ENCODE measurements at regions not wholly inside any gene's neighbourhood (a gene's known extent, or its start where the extent isn't known, plus 50 kb on each side); places are given as distances from the start of the nearest gene placed in this dataset.

DNA sequence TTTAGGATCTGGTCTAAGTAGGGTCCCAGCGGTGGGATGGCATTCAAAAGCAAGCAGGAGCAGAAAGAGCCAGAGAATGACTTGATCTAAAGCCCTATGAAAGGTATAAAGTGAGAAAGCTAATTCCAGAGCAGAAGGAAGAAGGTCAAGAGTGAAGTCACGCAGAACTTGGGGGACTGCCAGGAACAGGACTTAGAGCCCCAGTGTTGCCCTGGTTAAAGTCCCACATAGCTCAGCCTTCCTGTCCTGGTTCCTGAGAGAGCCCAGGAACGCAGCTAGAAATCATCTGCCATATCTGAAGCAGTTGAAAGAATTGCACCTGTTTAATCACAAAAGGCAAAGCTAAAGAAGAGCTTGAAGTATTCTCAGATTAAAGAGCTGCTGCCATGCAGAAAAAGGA lies 160.6 kb upstream of the ATP1B1 start:
- no peaks in the 10 kb centered on the region for H3K4me1 ChIP-seq
- no peaks in the 10 kb centered on the region for H3K9me3 ChIP-seq
- 49% methylated on average over 3 of the region's 3 CpGs for WGBS (ENCODE audit: missing lambda C conversion rate)
- ChIA-PET POLR2A (no interaction called here), CTCF (interaction anchor here (1.3 kb wide), 2 partner anchors 26 to 163 kb away, joined by 3 read pairs; no protein-coding TSS in a partner anchor)
- H3K4me2 ChIP-seq: no peak overlapping the region
- DNase-seq (ENCODE audit: low read depth in 1 of 2, low spot score in 1 of 2) (no peak), FAIRE-seq (no peak), ATAC-seq (no peak)
- no peak overlapping the region for H3K27ac ChIP-seq
- no peak overlapping the region for H3K4me3 ChIP-seq
- TF ChIP-seq HOXB5 (CRISPR knock-in tag; IDR thresholded peaks at IDR 0.05): no peak
- TF ChIP-seq ZC3H11A (IDR thresholded peaks at IDR 0.05): no peak
- no peak for TF ChIP-seq EP300 (IDR thresholded peaks at IDR 0.05)
- TF ChIP-seq EHMT2 (IDR thresholded peaks at IDR 0.05; ENCODE audit: low read depth): no peak
- TF ChIP-seq ESRRA (IDR thresholded peaks at IDR 0.05; ENCODE audit: borderline replicate concordance, low read length): no peak
- TF ChIP-seq FOSL2 (IDR thresholded peaks at IDR 0.05): no peak
- TF ChIP-seq FOSL2 (CRISPR knock-in tag; IDR thresholded peaks at IDR 0.05): no peak
- TF ChIP-seq FOXS1 (CRISPR knock-in tag; IDR thresholded peaks at IDR 0.05): no peak
- TF ChIP-seq, protein P1, sequence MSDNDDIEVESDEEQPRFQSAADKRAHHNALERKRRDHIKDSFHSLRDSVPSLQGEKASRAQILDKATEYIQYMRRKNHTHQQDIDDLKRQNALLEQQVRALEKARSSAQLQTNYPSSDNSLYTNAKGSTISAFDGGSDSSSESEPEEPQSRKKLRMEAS (IDR thresholded peaks at IDR 0.05): no peak
- no peak for TF ChIP-seq MYC (IDR thresholded peaks at IDR 0.05; ENCODE audit: borderline replicate concordance, low read length)
- no peak for TF ChIP-seq NPAS2 (CRISPR knock-in tag; IDR thresholded peaks at IDR 0.05; ENCODE audit: borderline replicate concordance)
- TF ChIP-seq CBX2 (IDR thresholded peaks at IDR 0.05; ENCODE audit: borderline replicate concordance, low read depth): no peak
- no peak for TF ChIP-seq PHF8 (IDR thresholded peaks at IDR 0.05; ENCODE audit: borderline replicate concordance, low read depth)
- TF ChIP-seq HOXA7 (CRISPR knock-in tag; IDR thresholded peaks at IDR 0.05): no peak
- no peak for TF ChIP-seq ZFP36 (IDR thresholded peaks at IDR 0.05; ENCODE audit: borderline replicate concordance, partially characterized antibody)
- no peak for TF ChIP-seq CHD2 (IDR thresholded peaks at IDR 0.05; ENCODE audit: low read length, partially characterized antibody)
- no peak for TF ChIP-seq KDM5A (IDR thresholded peaks at IDR 0.05)
- TF ChIP-seq, protein P2, sequence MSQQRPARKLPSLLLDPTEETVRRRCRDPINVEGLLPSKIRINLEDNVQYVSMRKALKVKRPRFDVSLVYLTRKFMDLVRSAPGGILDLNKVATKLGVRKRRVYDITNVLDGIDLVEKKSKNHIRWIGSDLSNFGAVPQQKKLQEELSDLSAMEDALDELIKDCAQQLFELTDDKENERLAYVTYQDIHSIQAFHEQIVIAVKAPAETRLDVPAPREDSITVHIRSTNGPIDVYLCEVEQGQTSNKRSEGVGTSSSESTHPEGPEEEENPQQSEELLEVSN (IDR thresholded peaks at IDR 0.05; ENCODE audit: borderline replicate concordance, low read depth): no peak
- TF ChIP-seq, protein P3, sequence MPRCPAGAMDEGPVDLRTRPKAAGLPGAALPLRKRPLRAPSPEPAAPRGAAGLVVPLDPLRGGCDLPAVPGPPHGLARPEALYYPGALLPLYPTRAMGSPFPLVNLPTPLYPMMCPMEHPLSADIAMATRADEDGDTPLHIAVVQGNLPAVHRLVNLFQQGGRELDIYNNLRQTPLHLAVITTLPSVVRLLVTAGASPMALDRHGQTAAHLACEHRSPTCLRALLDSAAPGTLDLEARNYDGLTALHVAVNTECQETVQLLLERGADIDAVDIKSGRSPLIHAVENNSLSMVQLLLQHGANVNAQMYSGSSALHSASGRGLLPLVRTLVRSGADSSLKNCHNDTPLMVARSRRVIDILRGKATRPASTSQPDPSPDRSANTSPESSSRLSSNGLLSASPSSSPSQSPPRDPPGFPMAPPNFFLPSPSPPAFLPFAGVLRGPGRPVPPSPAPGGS (IDR thresholded peaks at IDR 0.05): no peak
- TF ChIP-seq RCOR1 (IDR thresholded peaks at IDR 0.05; ENCODE audit: low read depth, low read length): no peak
- TF ChIP-seq, protein P4, sequence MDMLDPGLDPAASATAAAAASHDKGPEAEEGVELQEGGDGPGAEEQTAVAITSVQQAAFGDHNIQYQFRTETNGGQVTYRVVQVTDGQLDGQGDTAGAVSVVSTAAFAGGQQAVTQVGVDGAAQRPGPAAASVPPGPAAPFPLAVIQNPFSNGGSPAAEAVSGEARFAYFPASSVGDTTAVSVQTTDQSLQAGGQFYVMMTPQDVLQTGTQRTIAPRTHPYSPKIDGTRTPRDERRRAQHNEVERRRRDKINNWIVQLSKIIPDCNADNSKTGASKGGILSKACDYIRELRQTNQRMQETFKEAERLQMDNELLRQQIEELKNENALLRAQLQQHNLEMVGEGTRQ (IDR thresholded peaks at IDR 0.05): no peak

DNA sequence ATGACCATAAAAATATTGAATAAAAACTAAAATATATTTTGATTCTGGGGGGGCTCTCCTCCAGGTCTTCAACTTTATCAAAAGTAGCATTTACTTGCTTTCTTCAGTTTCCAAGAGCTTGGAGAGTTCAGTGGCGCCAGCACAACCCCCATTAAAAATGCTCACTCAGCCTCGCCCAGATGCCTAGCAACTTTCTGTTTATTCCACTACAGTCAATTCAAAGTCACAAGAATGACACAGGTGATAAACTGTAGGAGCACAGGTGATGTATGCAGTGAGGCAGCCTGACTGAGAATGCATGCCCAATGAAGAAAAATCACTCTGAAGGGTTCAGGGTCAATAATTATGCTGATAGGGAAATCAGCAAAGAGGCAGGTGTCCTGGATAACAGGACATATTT lies 159.4 kb upstream of the ATP1B1 start:
- FAIRE-seq (no peak), DNase-seq (ENCODE audit: low read depth in 1 of 2, low spot score in 1 of 2) (no peak), ATAC-seq (no peak)
- Histone ChIP-seq H3K27ac (no peak overlapping the region), H3K9me3 (no peaks in the 10 kb centered on the region), H3K4me2 (no peak overlapping the region), H3K4me1 (no peaks in the 10 kb centered on the region), H3K4me3 (no peak overlapping the region)
- CTCF ChIA-PET: interaction anchor here (1.2 kb wide), 1 partner anchor 132 kb away, joined by 3 read pairs; no protein-coding TSS in a partner anchor
- 82% methylated on average over 2 of the region's 2 CpGs for WGBS (ENCODE audit: missing lambda C conversion rate)
- POLR2A ChIA-PET: no interaction called here
- no peak for TF ChIP-seq MAFK (IDR thresholded peaks at IDR 0.05; ENCODE audit: partially characterized antibody)
- TF ChIP-seq, protein P5, sequence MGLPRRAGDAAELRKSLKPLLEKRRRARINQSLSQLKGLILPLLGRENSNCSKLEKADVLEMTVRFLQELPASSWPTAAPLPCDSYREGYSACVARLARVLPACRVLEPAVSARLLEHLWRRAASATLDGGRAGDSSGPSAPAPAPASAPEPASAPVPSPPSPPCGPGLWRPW (IDR thresholded peaks at IDR 0.05): no peak
- no peak for TF ChIP-seq TFCP2L1 (CRISPR knock-in tag; IDR thresholded peaks at IDR 0.05)
- no peak for TF ChIP-seq HOXB5 (CRISPR knock-in tag; IDR thresholded peaks at IDR 0.05)
- TF ChIP-seq, protein P3 (IDR thresholded peaks at IDR 0.05): no peak
